Fibroblast of skin of left quadriceps (primary cell): ENCODE measurements at regions not wholly inside any gene's neighbourhood (a gene's known extent, or its start where the extent isn't known, plus 50 kb on each side); places are given as distances from the start of the nearest gene placed in this dataset.
"Not testable (repeated sequence)": the region's sequence is repeated elsewhere in the genome, so short reads cannot be mapped to it uniquely, and the experiment has no call there.

ENCODE experiments used
- DNase-seq, 2 experiments: peaks; one replicate each; pipeline ENCODE4 v3.0.0-alpha.2; 2013; ENCODE audit warnings: low read depth in 2 of 2

DNA sequence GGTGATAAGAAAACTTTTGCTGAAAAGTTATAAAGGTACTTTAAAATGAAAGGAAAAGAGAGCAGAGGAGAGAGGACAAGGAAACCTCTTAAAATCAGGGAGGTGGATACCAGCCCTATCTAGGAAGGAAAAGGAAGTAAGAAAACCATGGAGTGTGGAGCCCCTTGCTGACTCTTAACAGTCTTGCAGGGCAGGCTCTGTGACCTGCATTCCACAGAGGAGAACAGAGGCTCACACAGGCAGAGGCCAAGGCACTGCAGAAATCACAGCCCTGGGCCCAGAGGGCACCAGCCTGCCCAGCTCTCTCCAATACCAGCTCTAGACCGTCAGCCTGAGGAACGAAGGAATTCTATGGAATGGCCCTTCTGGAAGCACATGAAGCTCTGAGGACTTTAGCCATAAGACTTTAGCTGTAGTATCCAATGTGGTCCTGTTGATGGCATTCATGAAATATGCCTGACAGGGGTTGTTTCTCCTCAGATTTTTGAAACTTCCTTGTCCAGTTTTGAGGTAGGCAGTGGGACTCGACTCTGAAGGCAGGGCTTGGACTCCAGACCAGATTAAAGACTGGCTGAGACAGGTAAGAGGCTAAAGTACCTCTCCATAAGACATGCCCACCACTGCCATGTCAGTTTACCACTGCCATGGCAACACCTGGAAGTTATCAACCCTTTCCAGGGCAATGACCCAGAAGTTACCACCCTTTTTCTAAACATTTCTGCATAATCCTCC lies 216.3 kb downstream of the ANAPC1 start:
- DNase-seq, result peak in 1 of 2 experiments; percentile 51

DNA sequence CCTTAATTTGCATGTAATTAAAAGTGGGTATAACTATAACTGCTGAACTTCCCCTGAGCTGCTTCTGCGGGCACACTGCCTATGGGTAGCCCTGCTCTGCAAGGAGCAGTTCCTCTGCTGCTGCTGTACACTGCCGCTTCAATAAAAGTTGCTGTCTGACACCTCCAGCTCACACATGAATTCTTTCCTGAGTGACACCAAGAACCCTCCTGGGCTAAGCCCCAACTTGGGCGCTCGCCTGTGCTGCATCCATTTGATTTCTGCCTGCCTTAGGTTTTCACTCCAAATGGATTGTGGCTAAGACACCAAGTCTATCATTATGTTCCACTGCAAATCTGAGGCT lies 215.7 kb downstream of the ANAPC1 start:
- no peak for DNase-seq

GRCh38 chr2:111668741-111669140 lies 215.3 kb downstream of the ANAPC1 start:
- DNase-seq, result no peak

DNA sequence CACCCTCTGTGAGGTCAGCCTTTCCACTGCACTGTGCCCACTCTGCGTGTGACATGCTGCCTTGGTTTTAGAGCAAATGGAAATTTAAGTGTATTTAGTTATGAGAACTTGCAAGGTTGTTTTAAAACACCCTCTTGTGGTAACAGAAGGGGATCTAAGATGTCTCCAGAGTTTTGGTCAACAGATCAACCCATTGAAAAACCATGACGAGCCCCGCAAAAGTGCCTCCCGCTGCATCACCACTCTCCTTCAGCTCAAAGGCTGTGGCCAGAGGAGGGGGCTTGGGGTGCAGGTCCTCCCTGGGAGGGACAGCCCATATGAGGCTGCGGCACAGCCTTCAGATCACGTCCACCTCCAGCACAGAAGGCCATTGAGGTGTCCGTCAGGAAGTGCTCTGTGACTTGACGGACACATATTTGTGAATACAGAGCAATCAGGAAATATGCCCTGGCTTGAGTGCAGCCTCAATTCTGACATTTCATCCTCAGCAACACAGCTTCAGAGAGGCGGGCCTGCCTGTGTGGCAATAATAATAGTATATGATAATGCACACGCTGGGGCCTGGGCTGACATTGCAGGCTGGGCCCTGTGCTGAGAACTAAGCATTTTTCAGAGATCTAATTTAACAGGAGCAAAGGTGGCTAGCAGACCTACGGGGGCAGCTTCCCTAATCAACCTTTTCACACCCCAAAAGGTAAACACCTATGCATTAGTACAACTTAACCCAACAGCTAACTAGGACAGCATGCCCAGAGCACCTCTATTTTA lies 213.9 kb downstream of the ANAPC1 start:
- DNase-seq, result no peak

- DNase-seq, result no peak
These were observed 213.2 kb downstream of the ANAPC1 start for GRCh38 chr2:111670776-111671175.

GRCh38 chr2:111671426-111672150 lies 212.4 kb downstream of the ANAPC1 start:
- DNase-seq, result no peak

- DNase-seq, result not testable (repeated sequence)
These were observed 211.4 kb downstream of the ANAPC1 start for GRCh38 chr2:111672641-111673040.

GRCh38 chr2:111673526-111673925 lies 210.5 kb downstream of the ANAPC1 start:
- DNase-seq, result no peak

- no peak for DNase-seq
These were observed 208.4 kb downstream of the ANAPC1 start for GRCh38 chr2:111675419-111676194.

DNA sequence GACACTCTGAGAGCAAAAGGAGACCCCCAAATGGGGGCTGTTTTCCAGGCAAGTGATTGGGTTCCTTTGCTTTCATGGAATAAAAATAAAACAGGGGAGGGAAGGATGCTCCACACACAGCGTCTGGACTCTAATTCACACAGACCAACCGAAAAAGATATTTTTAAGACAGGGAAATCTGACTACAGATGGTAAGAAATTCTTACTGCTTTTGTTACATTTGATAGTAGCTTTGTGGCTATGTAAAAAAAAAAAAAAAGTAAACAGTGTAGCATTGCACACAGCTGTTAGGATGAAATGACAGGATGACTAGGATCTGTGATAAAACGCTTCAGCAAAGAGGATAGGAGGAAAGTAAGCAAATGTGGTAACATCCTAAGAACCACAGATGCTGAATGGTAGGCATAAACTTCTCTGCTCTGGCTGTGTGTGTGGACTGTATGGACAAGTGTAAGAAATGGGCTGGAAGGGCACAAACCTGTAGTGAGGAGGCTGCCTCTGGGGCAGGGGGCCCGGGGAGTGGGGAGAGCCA lies 207.6 kb downstream of the ANAPC1 start:
- peak in 1 of 2 experiments; percentile 18 for DNase-seq

DNA sequence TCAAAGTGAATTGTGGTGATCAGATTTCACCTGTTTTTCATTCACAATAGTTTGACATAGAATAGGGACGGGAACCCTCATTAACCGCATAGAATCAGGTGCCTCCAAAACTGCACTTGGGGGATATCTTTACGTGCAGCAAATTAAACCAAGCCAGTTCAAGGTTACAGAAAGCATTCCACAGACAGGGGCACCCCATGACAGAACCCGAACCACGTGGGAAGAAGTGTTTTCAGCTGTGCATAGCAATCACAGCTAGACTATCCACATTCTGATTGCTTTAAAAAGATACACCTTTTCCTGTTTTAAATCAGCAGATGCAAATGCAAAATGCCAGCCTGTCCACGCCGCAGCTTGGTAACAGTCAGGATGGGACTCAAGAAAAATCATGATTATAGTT lies 205.8 kb downstream of the ANAPC1 start:
- no peak for DNase-seq

DNA sequence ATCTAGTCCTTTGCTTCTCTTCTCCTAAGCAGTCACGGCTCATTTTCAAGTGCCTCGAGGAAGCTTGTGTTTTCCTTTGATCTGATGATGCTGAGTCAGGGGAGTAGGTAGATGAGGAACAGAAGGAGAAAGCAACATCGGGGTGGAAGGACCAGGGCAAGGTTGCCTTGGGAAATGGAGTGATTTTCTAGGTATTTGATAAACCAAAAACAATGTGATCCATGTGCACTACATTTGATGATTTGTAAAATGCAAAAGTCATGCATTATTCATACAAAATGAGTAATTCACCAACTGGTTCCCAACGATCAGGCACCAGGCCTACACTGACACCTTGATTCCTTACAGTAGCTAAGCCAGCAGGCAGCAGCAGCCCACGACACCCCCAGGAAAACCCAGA lies 205.3 kb downstream of the ANAPC1 start:
- DNase-seq, result no peak

GRCh38 chr2:111679202-111679601 lies 204.8 kb downstream of the ANAPC1 start:
- DNase-seq, result no peak

- DNase-seq, result no peak
These were observed 199.4 kb downstream of the ANAPC1 start for GRCh38 chr2:111684611-111685010.

GRCh38 chr2:111685342-111685741 lies 198.7 kb downstream of the ANAPC1 start:
- no peak for DNase-seq

- DNase-seq, result no peak
These were observed 197.0 kb downstream of the ANAPC1 start for GRCh38 chr2:111686994-111687393.

GRCh38 chr2:111687911-111688310 lies 196.1 kb downstream of the ANAPC1 start:
- no peak for DNase-seq

DNA sequence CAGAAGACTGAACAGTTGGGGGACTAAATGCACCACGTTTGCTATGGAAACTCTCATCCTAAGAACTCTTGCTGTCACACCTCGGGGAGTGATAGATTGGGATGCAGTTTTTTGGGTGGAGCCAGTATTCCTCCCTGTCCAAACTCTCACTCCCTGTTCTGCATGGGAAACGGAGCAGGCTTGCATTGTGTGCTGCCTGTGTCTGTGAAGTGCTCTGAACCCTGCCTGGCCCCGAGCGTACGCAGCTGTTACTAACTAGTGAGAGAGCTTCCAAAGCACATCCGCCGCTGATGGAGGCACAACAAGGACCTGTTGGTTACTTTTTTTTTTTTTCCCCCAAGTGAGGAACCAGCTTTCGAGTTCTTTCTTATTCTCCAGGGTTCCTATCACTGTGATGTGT lies 195.5 kb downstream of the ANAPC1 start:
- no peak for DNase-seq

DNA sequence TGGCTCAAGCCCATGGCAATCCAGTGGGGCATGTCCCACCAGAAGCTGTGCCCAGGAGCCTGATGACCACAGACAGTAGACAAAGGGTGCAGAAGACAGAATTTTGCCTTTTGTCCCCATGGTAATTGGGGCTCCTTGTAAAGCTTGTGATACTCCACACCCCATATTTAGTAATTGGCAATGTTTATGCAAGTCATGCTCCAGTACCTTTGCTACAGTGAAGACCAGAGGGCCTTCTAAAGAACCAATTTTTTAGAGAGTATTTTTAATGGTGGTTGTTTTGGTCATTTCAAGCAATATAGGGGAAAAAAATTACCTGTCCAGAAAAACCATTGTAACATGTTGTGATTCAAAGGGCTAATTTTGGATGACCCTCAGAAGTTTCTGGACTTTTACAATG lies 194.8 kb downstream of the ANAPC1 start:
- DNase-seq, result no peak

DNA sequence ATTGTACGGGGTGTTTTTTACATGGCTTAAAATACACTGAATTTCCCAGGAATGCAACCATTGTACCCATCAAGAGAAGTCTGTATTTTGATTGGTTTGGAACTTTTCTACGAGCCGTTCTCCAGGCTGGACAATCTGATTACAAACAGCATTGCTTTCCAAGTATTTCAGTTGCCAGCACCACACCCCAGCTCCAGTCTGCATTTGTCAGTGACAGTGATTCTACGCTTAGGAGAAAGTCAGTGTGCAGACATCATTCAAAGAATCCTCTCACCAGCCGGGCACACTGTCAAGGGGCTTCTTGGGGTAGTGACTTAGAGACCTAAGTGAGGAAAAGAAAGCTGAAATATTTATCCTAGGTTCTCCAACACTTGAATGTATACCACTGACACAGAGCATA lies 194.1 kb downstream of the ANAPC1 start:
- DNase-seq, result no peak

DNA sequence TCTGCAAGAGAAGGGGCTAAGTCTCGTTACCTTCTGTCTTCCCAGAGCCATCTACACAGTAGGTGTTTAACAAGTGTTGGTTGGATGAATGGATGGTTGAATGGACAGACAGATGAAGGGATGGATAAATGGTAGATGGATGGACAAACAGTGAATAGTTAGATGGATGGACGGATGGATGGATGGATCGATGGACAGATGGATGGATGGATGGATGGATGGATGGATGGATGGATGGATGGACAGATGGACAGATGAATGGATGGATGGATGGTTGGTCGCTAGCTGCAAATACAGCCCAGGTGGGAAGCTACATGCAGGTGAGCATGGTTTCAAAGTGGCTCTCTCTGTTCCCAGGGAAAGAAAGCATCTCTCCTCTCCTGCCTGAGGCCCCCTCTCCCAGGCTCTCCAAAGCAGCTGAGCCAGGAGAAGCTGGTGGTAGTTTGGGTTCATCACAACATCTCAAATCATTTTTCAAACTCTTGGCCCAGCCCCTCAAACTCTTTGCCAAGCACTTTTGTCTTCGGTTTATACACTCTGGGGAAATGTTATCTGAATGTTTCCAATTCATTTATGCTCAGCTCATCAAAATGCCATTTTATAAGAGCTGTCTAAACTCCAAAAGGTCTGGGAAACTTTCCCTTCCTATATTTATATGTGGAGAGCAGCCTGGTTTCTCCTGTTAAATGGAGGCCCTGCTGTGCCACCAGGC lies 192.7 kb downstream of the ANAPC1 start:
- no peak for DNase-seq
